ENCODE measurements at regions not wholly inside any gene's neighbourhood (a gene's known extent, or its start where the extent isn't known, plus 50 kb on each side); places are given as distances from the start of the nearest gene placed in this dataset.

DNA sequence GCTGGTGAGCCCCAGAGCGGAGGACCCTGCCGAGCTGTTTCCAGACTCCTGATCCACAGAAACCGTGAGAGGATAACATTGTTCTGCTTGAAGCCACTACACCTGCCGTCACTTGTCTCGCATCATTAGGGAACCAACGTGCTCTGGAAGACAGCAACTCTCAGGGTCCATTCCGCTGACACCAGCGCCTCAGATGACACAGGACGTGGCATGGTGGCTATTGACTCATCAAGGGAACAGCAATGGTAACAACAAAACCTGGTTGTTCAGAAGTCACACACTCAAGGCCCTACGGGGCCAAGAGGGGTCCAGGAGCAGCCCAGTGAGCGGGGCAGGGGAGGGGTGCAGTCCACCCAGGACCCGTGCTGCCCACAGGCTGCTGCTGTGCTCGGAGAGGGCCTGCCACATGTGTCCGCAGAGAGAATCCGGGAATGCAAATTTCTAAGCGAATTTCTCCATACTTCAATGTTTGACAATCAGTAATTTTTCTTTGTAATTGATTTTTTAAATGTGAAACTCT lies 110.4 kb downstream of the TTLL2 start:
- TF ChIP-seq, protein P1, sequence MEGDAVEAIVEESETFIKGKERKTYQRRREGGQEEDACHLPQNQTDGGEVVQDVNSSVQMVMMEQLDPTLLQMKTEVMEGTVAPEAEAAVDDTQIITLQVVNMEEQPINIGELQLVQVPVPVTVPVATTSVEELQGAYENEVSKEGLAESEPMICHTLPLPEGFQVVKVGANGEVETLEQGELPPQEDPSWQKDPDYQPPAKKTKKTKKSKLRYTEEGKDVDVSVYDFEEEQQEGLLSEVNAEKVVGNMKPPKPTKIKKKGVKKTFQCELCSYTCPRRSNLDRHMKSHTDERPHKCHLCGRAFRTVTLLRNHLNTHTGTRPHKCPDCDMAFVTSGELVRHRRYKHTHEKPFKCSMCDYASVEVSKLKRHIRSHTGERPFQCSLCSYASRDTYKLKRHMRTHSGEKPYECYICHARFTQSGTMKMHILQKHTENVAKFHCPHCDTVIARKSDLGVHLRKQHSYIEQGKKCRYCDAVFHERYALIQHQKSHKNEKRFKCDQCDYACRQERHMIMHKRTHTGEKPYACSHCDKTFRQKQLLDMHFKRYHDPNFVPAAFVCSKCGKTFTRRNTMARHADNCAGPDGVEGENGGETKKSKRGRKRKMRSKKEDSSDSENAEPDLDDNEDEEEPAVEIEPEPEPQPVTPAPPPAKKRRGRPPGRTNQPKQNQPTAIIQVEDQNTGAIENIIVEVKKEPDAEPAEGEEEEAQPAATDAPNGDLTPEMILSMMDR (IDR thresholded peaks at IDR 0.05), result no peak
- TF ChIP-seq ZFX (IDR thresholded peaks at IDR 0.05; ENCODE audit: borderline replicate concordance), result no peak
